ENCODE measurements at regions not wholly inside any gene's neighbourhood (a gene's known extent, or its start where the extent isn't known, plus 50 kb on each side); places are given as distances from the start of the nearest gene placed in this dataset.

DNA sequence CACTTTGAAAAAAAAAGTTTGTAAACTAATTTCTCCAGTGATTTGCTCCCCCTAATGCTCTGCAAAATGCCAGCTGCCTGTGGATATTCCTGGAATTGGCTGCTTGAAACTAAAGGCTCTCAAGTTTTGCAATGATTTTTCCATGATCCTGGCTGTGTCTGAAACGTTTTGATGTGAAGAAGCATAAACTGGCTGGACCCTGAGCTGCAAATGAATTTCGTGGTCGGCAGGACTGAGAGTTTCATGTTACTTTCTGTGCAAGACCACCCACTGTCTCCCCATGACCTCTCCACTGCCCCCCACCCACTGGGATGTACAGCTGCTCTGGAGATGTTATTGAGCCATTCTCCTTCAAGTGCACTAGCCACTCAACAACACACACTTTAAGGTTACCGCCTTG is 171.3 kb upstream of the SSTR4 start:
- DNase-seq = no peak

DNA sequence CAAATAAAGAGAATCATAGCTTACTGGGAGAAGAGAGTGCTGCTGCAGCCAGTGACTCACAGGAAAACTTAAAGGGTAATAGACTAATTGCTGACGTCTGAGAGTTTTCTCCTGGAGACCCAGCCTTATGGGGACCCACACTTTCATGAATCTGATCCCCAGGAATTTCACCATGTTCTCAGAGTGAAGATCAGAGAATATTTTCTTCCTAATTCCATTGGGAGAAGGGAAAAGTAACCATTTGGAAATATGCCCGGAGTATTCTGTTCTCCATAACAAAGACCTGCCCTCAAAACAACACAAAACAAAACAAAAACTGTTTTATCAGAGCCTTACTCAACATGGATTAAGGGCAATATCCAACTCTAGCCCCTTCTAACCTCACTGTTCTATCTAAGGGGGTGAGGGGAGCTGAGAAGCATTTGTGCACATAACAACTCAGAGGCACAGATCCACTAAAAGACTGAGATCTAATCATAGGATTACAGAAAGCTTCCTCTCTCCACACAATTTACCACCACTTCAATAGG is 168.2 kb upstream of the SSTR4 start:
- no peak for DNase-seq

DNA sequence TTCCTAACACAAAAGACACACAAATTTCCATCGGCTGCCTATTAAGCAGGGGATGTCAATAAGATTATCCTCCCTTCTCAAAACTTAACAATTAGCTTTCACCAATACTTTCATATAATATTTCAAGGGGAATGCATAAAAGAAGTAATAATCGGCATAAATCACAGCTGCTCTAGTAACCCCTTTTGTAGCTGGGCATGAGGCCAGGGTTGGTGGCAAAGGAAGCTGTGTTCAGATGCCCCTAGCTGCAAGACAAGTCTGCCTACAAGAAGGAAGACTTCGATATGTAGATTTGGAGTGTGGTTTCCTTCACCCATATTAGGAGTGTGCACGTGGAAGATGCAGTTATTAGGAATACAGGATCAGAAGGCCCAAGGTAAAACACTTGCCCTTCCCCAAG is 156.9 kb upstream of the SSTR4 start:
- DNase-seq = no peak

DNA sequence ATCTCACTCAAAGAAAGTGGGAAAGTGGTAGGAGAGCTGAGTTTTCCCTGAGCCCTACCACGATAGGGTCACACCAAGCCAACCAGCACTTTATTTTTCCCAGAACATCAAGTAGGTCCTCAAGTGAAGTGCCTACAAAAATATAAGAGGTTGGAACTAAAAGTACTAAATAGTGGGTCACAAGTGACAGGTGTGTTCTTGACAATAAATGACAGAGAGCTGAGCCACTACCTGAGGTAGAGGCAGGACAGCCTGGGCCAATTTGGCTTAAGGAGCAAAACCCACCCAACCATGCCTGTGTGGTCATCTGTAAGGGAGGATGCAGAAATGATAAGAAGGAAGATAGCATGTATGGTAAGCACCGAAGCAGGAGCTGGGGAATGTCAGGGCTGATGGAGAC is 154.8 kb upstream of the SSTR4 start:
- no peak for DNase-seq

DNA sequence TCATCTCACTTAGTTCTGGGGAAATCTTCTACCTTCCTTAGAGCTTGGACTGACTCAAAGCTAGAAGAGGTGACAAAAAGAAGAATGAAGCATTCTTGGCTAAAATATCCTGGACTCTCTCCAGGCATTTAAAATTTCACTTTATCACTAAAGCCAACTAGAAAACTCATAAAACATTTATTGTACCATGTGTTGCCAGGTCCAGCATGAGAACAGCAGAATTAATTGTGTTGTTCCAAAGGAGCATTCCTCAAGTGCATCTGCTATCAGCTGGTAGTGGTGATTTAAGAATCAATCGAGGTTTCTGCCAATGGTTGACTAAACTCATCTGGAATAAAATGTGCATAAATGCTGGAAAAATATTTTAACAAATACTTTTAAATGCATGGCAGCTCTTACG is 147.3 kb upstream of the SSTR4 start:
- DNase-seq = no peak

DNA sequence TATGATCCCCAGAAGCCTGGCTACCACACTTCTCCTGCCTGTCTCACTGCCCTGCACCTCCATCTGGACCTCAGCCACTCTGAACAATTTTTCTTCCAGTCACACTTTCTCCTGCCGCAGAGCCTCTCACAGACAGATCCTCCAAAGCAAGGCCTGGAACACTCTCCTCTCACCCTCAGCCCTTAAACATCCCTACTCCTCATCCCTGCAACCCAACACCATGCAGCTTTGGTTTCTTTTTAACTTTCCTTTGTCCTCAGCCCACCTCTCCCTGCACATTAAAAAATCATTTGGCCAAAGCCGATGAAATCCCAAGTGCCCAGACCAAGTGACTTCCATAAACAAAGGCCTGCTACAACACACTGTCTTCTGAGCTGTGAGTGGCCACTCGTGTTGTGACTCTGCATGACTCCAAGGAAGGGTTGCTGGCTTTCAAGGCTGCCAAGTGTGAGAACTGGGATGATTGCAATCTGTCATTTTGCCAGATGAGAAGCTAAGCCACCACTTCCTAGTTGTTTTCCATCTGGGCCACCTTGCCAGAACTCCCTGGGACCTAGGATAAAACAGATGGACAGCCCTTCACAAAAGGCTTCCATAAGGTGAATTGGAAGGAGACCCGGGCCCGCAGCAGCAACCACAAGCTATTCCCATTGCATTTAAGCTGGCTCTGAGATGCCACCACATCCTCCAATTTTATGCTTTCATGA is 144.4 kb upstream of the SSTR4 start:
- DNase-seq = no peak

DNA sequence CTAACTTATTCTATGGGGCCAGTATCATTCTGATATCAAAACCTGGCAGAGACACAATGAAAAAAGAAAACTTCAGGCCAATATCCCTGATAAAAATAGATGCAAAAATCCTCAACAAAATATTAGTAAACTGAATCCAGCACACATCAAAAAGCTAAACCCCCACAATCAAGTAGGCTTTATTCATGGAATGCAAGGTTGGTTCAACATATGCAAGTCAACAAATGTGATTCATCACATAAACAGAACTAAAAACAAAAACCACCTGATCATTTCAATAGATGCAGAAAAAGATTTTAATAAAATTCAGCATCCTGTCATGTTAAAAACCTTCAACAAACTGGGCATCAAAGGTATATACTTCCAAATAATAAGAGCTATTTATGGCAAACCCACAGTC is 133.9 kb upstream of the SSTR4 start:
- DNase-seq = no peak

DNA sequence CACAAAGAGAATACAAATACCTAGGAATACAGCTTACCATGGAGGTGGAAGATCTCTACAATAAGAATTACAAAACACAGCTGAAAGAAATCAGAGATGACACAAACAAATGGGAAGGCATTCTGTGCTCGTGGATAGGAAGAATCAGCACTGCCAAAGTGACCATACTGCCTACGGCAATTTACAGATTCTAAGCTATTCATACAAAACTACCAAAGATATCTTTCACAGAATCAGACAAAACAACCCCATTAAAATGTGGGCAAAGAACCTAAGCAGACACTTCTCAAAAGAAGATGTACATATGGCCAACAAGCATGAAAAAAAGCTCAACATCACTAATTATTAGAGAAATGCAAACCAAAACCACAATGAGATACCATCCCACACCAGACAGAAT is 133.2 kb upstream of the SSTR4 start:
- no peak for DNase-seq

DNA sequence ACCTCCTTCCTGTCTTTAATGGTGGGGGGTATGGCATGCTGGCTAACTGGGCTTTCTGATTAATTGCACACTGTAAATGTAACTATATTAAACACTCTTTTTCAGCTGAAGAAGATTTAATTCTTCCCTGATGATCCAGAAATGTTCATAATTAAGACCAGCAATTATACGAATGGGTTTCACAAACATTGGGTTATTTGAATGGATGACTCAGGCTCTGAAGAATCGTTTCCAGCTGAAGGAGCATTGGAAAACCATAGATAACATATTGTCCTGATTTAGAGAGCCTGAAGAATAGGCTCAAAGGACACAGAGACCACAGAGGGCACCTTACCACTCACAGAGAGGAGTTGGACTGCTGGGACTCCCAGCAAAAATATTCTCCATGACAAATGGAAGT is 130.7 kb upstream of the SSTR4 start:
- DNase-seq = no peak

DNA sequence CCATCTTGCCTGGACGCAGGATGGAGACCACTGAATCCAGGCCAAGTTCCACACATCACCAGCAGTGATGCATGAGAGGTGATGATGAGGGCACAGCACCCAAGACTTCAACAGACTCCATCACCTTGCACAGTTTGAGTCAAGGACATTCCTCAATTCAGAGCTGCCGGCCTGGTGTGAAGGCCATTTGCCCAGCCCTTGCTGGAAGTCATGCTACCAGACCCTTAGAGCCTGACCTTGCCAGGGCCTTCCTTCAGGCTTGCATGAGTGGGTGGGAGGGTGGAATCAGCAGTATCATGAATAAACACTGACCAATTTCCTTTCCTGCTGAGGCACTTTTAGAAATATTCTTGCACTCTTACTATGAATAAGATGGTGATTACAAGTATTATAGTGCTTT is 130.2 kb upstream of the SSTR4 start:
- DNase-seq = no peak

DNA sequence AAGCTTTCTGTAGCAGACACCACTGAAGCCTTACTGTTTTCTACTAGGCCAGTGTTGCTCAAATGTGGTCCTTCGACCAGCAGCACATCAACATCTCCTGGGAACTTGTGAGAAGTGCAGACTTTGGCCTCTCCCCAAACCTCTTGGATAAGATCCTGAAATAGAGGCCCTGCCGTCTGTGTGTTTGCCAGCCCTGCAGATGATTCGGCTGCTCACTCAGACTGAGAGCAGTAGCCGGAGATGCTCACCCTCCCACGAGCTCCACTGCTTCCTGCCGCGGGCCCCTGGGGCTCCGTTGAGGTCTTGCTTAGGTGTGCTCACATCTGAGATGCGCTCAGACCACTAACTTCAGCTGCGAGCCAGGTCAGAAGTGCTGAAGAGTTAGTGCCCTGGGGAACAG is 129.5 kb upstream of the SSTR4 start:
- no peak for DNase-seq

DNA sequence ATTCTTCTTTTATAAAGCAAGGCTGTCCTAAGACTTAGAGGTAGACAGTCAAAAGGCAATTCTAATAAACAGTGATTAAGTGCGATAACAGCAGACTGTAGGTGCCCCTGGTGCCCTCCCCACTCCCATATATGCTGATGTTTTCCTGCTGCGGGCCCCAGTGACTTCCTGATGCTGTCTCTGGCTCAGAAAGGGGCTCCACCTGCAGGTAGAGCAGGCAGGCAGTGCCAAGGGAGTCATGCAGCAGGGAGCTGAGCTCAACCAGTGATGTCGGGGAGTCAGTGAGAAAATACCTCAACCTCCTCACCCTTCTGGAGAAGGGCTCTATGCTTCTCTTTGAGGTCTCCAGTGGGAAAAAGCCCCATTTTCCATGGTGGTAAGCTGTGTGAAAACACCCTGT is 126.7 kb upstream of the SSTR4 start:
- DNase-seq = no peak

DNA sequence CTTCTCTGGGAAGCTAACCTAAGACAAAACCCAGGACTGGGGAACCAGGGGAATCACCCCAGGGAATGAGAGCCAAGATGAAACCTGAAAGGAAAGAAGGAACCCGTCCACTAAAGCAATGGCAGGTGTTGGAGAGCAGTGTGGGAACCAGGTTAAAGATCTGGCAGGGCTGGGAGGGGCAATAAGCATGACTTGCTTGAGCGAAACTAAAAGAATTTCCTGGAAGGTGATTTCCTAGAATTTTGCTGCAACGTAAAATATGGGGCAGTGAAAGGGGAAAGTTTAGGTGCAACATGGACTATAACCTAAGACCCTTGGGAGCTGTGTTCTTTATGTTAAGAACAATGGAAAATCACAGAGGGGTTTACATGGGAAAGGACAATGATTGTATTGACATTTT is 126.2 kb upstream of the SSTR4 start:
- DNase-seq = no peak

DNA sequence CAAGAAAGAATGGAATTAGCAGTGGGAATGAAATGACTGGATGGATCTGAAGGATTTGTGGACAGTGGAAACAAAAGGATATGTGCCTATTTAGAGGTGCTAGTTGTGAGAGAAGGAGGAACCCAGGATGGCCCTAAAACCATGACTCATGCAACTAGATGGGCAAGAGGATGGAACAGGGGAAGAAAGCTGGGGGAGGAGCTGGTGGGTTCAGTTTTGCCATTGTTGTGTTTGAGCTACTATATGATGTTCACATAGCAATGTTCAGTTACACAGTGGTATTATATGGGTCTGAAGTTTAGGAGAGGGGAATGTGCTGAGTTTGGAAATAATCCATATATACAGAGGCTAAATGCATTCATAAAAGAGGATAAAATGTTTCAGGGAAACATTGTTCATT is 125.7 kb upstream of the SSTR4 start:
- no peak for DNase-seq

DNA sequence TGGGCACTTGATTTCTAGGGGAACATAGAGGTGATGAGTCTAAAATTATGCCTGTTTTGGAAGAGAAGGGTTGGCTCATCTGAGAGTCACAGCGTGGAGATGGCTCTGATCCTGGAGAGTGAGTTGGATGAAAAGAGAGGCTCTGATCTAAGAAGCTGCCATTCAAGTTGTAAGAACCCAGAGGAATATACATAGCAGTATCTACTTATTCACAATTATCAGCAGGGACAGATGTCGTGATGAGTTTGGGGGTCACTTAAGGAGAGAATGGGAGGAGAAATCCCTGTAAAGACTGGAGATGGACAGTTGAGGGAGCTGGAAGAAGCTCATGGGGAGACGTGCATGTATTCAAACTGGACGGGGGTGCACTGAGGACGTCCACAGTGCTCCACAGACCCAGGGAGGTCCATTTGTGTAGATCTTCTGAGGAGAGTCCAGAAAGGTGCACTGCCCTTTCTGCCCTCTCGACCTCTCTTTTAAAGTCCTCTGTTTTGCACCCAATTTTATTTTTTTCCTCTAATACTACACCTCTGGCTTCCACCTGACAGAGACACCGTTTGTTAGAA is 124.7 kb upstream of the SSTR4 start:
- DNase-seq = no peak

DNA sequence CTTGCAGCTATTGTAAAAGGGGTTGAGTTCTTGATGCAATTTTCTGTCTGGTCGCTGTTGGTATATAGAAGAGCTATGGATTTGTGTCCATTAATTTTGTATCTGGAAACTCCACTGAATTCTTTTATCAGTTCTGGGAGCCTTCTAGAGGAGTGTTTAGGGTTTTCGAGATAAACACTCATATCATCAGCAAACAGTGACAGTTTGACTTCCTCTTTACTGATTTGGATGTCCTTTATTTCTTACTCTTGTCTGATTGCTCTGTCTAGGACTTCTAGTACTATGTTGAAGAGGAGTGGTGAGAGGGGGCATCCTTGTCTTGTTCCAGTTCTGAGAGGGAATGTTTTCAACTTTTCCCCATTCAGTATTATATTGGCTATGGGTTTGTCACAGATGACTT is 120.8 kb upstream of the SSTR4 start:
- DNase-seq = no peak

DNA sequence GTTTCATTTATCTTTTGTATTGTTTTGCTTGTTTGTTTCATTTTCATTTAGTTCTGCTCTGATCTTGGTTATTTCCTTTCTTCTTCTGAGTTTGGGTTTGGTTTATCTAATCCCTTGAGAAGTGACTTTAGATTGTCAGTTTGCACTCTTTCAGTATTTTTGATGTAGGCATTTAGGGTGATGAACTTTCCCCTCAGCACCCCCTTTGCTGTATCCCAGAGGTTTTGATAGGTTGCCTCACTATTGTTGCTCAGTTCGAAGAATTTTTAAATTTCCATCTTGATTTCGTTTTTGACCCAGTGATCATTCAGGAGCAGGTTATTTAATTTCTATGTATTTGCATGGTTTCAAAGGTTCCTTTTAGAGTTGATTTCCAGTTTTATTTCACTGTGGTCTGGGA is 119.6 kb upstream of the SSTR4 start:
- no peak for DNase-seq

DNA sequence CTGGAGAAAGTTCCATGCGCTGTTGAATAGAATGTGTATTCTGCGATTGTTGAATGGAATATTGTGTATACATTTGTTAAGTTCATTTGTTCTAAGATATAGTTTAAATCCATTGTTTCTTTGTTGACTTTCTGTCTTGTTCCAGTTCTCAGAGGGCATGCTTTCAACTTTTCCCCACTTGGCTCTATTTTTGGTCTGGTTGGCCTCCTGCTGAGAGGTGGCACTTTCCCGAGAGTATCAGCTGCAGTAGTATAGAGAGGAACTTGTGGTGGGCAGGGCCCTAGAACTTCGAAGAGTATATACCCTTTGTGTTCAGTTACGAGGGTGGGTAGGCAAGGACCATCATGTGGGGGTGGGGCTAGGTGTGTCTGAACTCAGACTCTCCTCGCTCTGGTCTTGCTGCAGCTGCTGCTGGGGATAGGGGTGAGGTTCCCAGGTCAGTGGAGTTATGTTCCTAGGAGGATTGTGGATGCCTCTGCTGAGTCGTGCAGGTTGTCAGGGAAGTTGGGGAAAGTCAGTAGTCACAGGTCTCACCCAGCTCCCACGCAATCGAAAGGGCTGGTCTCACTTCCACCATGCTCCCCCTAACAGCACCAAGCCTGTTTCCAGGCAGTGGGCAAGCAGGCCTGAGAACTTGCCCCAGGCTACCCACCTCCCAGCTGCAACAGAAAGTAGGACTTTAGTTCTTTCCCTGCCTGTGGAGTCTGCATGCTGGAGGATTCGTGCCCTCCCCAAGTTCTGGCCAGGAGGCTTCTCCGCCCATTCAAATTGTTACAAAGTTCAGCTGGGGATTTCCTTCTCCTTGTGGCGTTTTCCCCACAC is 118.9 kb upstream of the SSTR4 start:
- DNase-seq = no peak

DNA sequence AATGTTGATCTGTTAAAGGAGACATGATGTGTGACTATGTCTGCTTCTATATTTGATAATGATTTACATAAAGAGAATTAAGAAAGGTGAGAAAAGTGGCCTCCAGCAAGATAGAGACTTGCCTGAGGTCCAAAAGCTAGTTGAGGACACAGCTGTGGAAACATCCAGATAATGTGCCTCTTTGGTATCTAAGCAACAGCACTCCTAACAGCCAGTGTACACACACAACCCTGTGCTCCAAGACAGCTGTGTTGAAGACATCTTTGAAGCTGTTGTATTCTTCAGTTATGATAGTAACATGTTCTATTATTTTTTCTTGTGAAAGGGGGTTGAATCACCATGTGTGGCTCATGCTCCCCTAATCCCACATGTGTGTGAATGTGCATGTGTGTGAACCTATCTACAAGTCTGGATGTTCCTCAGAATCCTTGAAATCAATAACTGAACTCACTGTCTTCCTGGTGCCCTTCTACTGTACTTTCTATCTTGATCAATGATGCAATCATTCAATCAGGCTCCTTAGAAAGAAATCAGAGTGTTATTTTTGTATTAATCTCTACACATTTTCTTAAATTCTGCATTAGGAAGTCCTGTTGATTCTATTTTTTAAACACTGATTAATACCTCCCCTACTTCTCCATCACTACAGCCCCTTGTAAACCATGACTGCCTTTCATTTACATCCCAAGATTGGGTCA is 116.7 kb upstream of the SSTR4 start:
- no peak for DNase-seq

DNA sequence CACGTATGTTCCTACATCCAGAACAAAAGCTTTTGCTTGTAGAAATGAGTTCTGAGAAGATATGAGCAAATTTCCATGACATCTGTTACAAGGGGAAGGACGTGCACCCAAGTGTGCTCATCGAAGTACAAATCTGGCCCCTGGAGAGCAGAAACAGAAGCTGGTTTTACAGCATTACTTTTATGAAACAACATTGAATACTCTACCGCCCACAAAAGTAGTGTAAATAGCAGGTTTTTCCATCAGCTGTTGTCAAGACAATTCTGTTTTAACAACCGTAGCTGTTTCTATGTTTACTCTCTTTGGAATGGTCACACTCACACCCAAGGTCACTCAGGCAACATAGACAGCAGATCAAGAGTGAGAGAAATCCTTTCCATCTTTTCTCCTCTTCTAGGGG is 114.2 kb upstream of the SSTR4 start:
- DNase-seq = no peak

DNA sequence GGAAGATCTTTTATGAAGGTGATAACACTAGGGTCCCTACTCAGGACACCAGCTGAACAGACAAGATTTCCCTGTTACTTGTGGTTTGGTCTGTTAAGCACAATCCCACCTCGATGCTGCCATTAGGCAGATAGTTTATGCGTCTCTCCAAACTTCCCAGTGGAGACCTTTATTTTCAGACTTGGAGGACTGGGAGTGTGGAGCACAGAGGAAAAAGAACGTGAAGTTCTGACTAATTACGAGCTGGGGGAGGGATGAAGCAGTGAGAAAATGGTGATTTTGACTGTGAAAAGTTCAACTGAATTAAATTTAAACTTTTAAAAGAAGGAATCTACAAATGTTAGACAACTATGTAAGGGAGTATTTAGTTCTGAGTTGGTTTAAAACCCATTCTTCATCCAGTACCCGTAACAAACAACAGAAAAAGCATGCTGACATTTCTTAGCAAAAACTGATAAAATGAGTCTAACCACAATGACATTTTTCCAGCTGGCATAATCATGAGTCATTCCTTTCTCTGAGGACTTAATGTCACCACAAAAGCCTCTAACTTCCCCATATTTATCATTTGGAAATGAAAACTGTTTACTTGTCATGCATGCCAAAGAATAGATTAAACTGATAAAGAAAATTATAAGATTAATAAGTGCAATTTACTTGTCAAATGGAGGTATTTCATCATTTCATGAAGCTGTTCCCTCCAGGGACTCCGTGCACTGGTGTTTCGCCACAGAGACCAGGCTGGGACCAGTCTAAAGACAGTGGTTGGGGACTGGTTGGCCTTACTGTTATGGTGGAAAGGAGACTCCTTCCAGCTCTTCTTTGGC is 113.3 kb upstream of the SSTR4 start:
- no peak for DNase-seq

DNA sequence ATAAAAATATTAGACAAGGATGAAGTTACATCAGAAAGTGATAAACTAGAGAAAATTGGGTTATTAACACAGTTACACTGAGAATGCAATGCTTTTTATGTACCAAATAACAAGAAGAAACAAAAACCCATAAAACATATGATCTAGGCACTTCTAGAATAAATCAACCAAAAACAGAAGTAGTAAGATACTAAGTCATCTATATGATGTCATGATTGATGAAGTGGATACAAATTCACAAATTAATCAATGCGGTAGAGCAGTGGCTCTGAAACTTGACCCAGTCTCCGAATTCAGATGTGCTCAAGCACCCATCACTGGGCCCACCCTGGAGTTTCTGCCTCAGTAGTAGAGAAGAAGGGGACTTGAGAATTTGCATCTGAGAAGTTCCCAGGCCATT is 112.1 kb upstream of the SSTR4 start:
- no peak for DNase-seq
